ENCODE measurements at regions not wholly inside any gene's neighbourhood (a gene's known extent, or its start where the extent isn't known, plus 50 kb on each side); places are given as distances from the start of the nearest gene placed in this dataset.
A peak's percentile ranks its signal among the peaks of the same experiment; 100 is the strongest.

DNA sequence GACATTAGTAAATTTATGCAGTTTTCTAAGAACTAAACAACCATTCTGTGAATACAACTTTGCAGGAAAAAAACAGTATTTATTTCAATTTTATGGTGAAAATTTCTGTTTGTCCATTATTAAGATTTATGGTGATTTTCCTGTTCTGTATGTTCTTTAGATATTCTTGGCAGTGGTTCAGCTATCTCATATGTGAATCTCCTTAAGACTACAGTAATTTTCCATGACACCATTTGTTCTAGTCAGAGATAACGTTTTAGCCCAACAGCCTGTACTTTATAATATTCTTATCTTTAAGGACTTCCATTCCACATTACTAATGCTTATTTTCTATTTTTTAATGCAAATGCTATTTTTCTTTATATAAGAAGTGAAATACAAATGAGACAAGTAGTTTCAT is 504.0 kb downstream of the RFPL4B start:
- no peak overlapping the region for H3K4me3 ChIP-seq (replicated peaks; ENCODE audit: low read depth, low read length)

GRCh38 chr6:112853162-112853561 is 506.0 kb downstream of the RFPL4B start:
- H3K4me3 ChIP-seq (replicated peaks; ENCODE audit: low read depth, low read length): no peak overlapping the region
- TF ChIP-seq CTCF (IDR thresholded peaks at IDR 0.05; ENCODE audit: low read depth, low read length, missing control alignments): no peak
- no peak for DNase-seq (ENCODE audit: extremely low read depth, low read depth)

More for the DNA sequence above, 504.0 kb downstream of the RFPL4B start:
- no peak for DNase-seq (ENCODE audit: extremely low read depth, low read depth)
- TF ChIP-seq CTCF (IDR thresholded peaks at IDR 0.05; ENCODE audit: low read depth, low read length, missing control alignments): no peak

DNA sequence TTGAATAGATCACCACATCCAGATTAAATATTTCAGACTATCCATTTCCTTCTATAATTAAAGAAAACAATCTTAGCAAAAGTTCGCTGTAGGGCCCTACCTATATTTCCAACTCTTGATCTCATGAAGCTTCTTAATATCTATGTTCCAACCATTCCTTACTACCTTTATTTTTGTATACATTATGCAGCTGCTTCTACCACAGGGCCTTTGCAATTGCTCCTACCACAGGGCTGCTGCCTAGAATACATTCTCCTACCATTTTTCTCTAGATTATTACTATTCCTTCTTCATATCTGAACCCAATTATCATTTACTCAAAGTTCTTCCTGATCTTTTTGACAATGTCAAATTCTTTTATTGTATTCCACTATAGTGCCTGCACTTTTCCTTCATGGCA is 516.6 kb downstream of the RFPL4B start:
- no peak for DNase-seq (ENCODE audit: extremely low read depth, low read depth)
- H3K4me3 ChIP-seq (replicated peaks; ENCODE audit: low read depth, low read length): no peak overlapping the region
- no peak for TF ChIP-seq CTCF (IDR thresholded peaks at IDR 0.05; ENCODE audit: low read depth, low read length, missing control alignments)

DNA sequence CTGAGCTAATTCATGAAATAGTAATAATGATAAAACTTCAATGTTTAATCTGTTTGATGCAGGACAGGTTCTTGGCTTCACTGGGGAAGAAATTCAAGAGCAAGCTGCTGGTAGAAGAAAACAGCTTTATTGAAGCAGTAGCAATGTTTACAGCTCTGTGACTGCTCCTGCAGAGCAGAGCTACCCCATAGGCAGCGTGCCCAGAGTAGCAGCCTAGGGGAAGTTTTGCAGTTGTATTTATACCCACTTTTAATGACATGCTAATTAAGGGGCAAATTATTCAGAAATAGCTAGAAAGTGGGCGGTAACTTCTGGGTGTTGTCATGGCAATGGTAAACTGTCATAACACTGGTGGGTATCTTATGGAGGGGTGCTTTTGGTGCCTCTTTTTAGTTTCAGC is 518.0 kb downstream of the RFPL4B start:
- no peak for DNase-seq (ENCODE audit: extremely low read depth, low read depth)
- no peak for TF ChIP-seq CTCF (IDR thresholded peaks at IDR 0.05; ENCODE audit: low read depth, low read length, missing control alignments)

DNA sequence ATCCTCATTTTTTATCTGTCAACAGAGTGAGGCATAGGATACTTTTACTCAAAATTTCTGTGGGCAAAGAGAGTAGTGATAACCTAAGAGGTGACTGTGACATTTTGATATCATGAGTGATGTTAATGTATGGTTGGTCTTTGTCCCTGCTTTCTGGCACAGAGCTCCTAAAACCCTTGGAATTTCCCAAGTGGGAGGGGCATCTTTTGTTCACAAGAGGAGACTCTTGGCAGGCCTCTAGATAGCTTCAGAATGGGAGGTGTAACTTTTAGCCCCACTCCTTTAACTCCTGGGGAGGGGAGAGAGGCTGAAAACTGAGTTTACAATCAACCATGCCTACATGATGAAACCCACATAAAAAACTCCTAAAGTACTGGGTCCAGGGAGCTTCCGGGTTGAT is 527.8 kb downstream of the RFPL4B start:
- no peak for DNase-seq (ENCODE audit: extremely low read depth, low read depth)

More for the DNA sequence above, 518.0 kb downstream of the RFPL4B start:
- no peak overlapping the region for H3K4me3 ChIP-seq (replicated peaks; ENCODE audit: low read depth, low read length)

GRCh38 chr6:112877134-112878100 is 530.3 kb downstream of the RFPL4B start:
- peak; percentile 67 for DNase-seq (ENCODE audit: extremely low read depth, low read depth)

More for the DNA sequence above, 527.8 kb downstream of the RFPL4B start:
- no peak overlapping the region for H3K4me3 ChIP-seq (replicated peaks; ENCODE audit: low read depth, low read length)
- no peak for TF ChIP-seq CTCF (IDR thresholded peaks at IDR 0.05; ENCODE audit: low read depth, low read length, missing control alignments)

More at GRCh38 chr6:112877134-112878100, 530.3 kb downstream of the RFPL4B start:
- no peak for TF ChIP-seq CTCF (IDR thresholded peaks at IDR 0.05; ENCODE audit: low read depth, low read length, missing control alignments)
- H3K4me3 ChIP-seq (replicated peaks; ENCODE audit: low read depth, low read length): no peak overlapping the region
